Sigmoid colon (tissue), 4 donors: ENCODE measurements at regions not wholly inside any gene's neighbourhood (a gene's known extent, or its start where the extent isn't known, plus 50 kb on each side); places are given as distances from the start of the nearest gene placed in this dataset.

ENCODE experiments used
- POLR2A ChIP-seq, 2 donors: fragments of 450-650 bp; IDR thresholded peaks; one replicate each; pipeline ENCODE4 v1.6.1; 2016; ENCODE audit warnings: antibody characterized with exemption in 2 of 2, mild to moderate bottlenecking in 2 of 2, moderate library complexity in 2 of 2
- POLR2AphosphoS5 ChIP-seq, 4 donors: sonication (generic); formaldehyde crosslinking; IDR thresholded peaks; one replicate each; pipeline ENCODE4 v1.6.1; 2017; ENCODE audit warnings: antibody characterized with exemption in 4 of 4
- TF ChIP-seq, protein P1 (sequence below), 4 experiments: fragments of 450-650 bp in 3 of 4; fragments of 200-600 bp in 1 of 4; IDR thresholded peaks; one replicate each; pipeline ENCODE4 v1.5.1; 2016 to 2019; ENCODE audit warnings: antibody characterized with exemption in 4 of 4, mild to moderate bottlenecking in 3 of 4, moderate library complexity in 2 of 4

DNA sequence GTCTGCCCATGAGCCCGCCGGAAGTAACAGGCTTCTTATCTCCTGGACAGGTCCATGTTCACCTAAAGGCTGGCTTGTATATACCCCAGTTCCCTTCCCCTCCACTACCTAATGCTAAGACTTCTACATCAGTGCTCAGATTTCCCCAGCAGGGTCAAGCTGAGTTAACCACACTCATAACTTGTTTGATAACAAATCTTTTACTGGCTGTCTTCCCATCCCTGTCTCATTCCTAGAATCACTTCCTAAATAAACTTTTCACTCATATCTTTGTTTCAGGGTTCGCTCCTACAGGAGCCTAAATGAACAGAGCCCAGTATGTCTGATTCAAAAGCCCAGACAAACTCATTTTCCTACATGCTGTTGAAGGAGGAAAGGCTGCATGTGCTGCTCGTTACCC lies 94.0 kb upstream of the SOX11 start:
- TF ChIP-seq, protein P1, sequence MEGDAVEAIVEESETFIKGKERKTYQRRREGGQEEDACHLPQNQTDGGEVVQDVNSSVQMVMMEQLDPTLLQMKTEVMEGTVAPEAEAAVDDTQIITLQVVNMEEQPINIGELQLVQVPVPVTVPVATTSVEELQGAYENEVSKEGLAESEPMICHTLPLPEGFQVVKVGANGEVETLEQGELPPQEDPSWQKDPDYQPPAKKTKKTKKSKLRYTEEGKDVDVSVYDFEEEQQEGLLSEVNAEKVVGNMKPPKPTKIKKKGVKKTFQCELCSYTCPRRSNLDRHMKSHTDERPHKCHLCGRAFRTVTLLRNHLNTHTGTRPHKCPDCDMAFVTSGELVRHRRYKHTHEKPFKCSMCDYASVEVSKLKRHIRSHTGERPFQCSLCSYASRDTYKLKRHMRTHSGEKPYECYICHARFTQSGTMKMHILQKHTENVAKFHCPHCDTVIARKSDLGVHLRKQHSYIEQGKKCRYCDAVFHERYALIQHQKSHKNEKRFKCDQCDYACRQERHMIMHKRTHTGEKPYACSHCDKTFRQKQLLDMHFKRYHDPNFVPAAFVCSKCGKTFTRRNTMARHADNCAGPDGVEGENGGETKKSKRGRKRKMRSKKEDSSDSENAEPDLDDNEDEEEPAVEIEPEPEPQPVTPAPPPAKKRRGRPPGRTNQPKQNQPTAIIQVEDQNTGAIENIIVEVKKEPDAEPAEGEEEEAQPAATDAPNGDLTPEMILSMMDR (IDR thresholded peaks at IDR 0.05) = no peak
- TF ChIP-seq POLR2AphosphoS5 (IDR thresholded peaks at IDR 0.05) = no peak
- no peak for TF ChIP-seq POLR2A (IDR thresholded peaks at IDR 0.05)
